WERI-Rb-1 (cell line): ENCODE measurements at regions not wholly inside any gene's neighbourhood (a gene's known extent, or its start where the extent isn't known, plus 50 kb on each side); places are given as distances from the start of the nearest gene placed in this dataset.
A peak's percentile ranks its signal among the peaks of the same experiment; 100 is the strongest.

Experiments used
- DNase-seq: peaks from one replicate; pipeline ENCODE4 v3.0.0-alpha.2; 2020
- H3K27ac ChIP-seq: fragments of 250-450 bp; sonication (Bioruptor Pico); 2 replicates; pipeline ENCODE4 v1.5.1; 2020; ENCODE audit warnings: mild to moderate bottlenecking, moderate library complexity
- H3K27me3 ChIP-seq: fragments of 250-450 bp; sonication (Bioruptor Pico); 2 replicates; pipeline ENCODE4 v1.5.1; 2021; ENCODE audit warnings: mild to moderate bottlenecking, low read depth, moderate library complexity; ENCODE audit not compliant: insufficient read depth, severe bottlenecking
- H3K36me3 ChIP-seq: fragments of 250-450 bp; sonication (Bioruptor Pico); 2 replicates; pipeline ENCODE4 v1.5.1; 2020; ENCODE audit warnings: mild to moderate bottlenecking, moderate library complexity
- H3K4me3 ChIP-seq: 2 replicates; pipeline ENCODE4 v1.5.1; 2011; ENCODE audit warnings: low read depth, mild to moderate bottlenecking, control low read depth, low read length
- H3K9me3 ChIP-seq: fragments of 250-450 bp; sonication (Bioruptor Pico); 2 replicates; pipeline ENCODE4 v1.5.1; 2021; ENCODE audit warnings: mild to moderate bottlenecking, moderate library complexity; ENCODE audit not compliant: severe bottlenecking
- CTCF ChIP-seq: IDR thresholded peaks from 2 replicates; pipeline ENCODE4 v1.5.1; 2011; ENCODE audit warnings: low read depth, mild to moderate bottlenecking, control low read depth, inconsistent platforms, low read length

- H3K27ac ChIP-seq: no peak overlapping the region
- no peaks in the 10 kb centered on the region for H3K36me3 ChIP-seq
- H3K4me3 ChIP-seq: no peak overlapping the region
- no peak for TF ChIP-seq CTCF
- peak; percentile 12 for DNase-seq
- no peaks in the 10 kb centered on the region for H3K27me3 ChIP-seq
- no peaks in the 10 kb centered on the region for H3K9me3 ChIP-seq
Measured at GRCh38 chr4:115780268-115780667, 666.8 kb upstream of the NDST4 start.

GRCh38 chr4:115770046-115770543, 656.7 kb upstream of the NDST4 start:
- Histone ChIP-seq H3K27me3 (no peaks in the 10 kb centered on the region), H3K27ac (no peak overlapping the region), H3K36me3 (no peaks in the 10 kb centered on the region), H3K9me3 (no peaks in the 10 kb centered on the region), H3K4me3 (no peak overlapping the region)
- no peak for TF ChIP-seq CTCF
- DNase-seq: no peak

- Histone ChIP-seq H3K36me3 (no peaks in the 10 kb centered on the region), H3K4me3 (no peak overlapping the region), H3K27ac (no peak overlapping the region), H3K9me3 (no peaks in the 10 kb centered on the region), H3K27me3 (no peaks in the 10 kb centered on the region)
- no peak for TF ChIP-seq CTCF
- no peak for DNase-seq
Measured at GRCh38 chr4:115769396-115769795, 656.0 kb upstream of the NDST4 start.

GRCh38 chr4:115763051-115763450, 649.6 kb upstream of the NDST4 start:
- TF ChIP-seq CTCF: no peak
- no peaks in the 10 kb centered on the region for H3K36me3 ChIP-seq
- no peaks in the 10 kb centered on the region for H3K27me3 ChIP-seq
- H3K4me3 ChIP-seq: no peak overlapping the region
- H3K27ac ChIP-seq: no peak overlapping the region
- no peak for DNase-seq
- no peaks in the 10 kb centered on the region for H3K9me3 ChIP-seq

GRCh38 chr4:115759231-115759630, 645.8 kb upstream of the NDST4 start:
- Histone ChIP-seq H3K9me3 (no peaks in the 10 kb centered on the region), H3K36me3 (no peaks in the 10 kb centered on the region), H3K27ac (no peak overlapping the region), H3K27me3 (no peaks in the 10 kb centered on the region), H3K4me3 (no peak overlapping the region)
- DNase-seq: no peak
- TF ChIP-seq CTCF: no peak

GRCh38 chr4:115749404-115749803, 636.0 kb upstream of the NDST4 start:
- Histone ChIP-seq H3K27me3 (no peaks in the 10 kb centered on the region), H3K4me3 (no peak overlapping the region), H3K27ac (no peak overlapping the region), H3K9me3 (peaks cover 2% of the 10 kb centered on the region), H3K36me3 (no peaks in the 10 kb centered on the region)
- DNase-seq: no peak
- TF ChIP-seq CTCF: no peak
